ENCODE measurements at regions not wholly inside any gene's neighbourhood (a gene's known extent, or its start where the extent isn't known, plus 50 kb on each side); places are given as distances from the start of the nearest gene placed in this dataset.

GRCh38 chr16:24668481-24669061 is 60.9 kb upstream of the TNRC6A start (continued):
- TF ChIP-seq ZFP36 (IDR thresholded peaks at IDR 0.05; ENCODE audit: borderline replicate concordance, partially characterized antibody) (no peak), CBX8 (IDR thresholded peaks at IDR 0.05) (no peak), KDM1A (IDR thresholded peaks at IDR 0.05; ENCODE audit: low read depth) (no peak)

- TF ChIP-seq MAX (IDR thresholded peaks at IDR 0.05) (0 out of 2 replicates have a peak, but pooled peaks have one; percentile 12), TFCP2L1 (CRISPR knock-in tag; IDR thresholded peaks at IDR 0.05) (0 out of 2 replicates have a peak, but pooled peaks have one; percentile 13), ZFP36 (IDR thresholded peaks at IDR 0.05; ENCODE audit: borderline replicate concordance, partially characterized antibody) (no peak)
- no peak for FAIRE-seq
- no peaks in the 10 kb centered on the region for H3K9me3 ChIP-seq
- peaks cover 35% of the 10 kb centered on the region for H3K4me1 ChIP-seq
- peak overlapping the region; percentile 41 for H3K4me2 ChIP-seq
- ChIA-PET CTCF (interaction anchor here (1.2 to 2.4 kb wide), 3 partner anchors 18 to 25 kb away, joined by 4 to 14 read pairs (median 5); no protein-coding TSS in a partner anchor), POLR2A (interaction anchor here (1.5 kb wide), 1 partner anchor 59 kb away, joined by 4 read pairs; no protein-coding TSS in a partner anchor)
- DNase-seq (ENCODE audit: low read depth in 1 of 2, low spot score in 1 of 2): peak; percentile 68 to 82
- H3K27ac ChIP-seq: peak overlapping the region; percentile 29 to 88
- 66% methylated on average over 22 of the region's 22 CpGs for WGBS (ENCODE audit: missing lambda C conversion rate)
- ATAC-seq: peak; percentile 76 to 81
- no peak overlapping the region for H3K4me3 ChIP-seq
Measured at GRCh38 chr16:24670623-24671454, 58.6 kb upstream of the TNRC6A start.

GRCh38 chr16:24671455-24671954 is 57.9 kb upstream of the TNRC6A start:
- ChIA-PET CTCF (no interaction called here), POLR2A (no interaction called here)
- H3K4me1 ChIP-seq: peaks cover 35% of the 10 kb centered on the region
- H3K4me3 ChIP-seq: no peak overlapping the region
- TF ChIP-seq KDM1A (IDR thresholded peaks at IDR 0.05; ENCODE audit: low read depth) (0 out of 2 replicates have a peak, but pooled peaks have one; percentile 40), EP300 (IDR thresholded peaks at IDR 0.05) (no peak)
- ATAC-seq (peak in 1 of 2 experiments; percentile 3; a peak in 1 of 6 replicates), DNase-seq (ENCODE audit: low read depth in 1 of 2, low spot score in 1 of 2) (no peak), FAIRE-seq (no peak)
- peak overlapping the region; percentile 29 to 88; a peak in 5 of 6 replicates for H3K27ac ChIP-seq
- H3K9me3 ChIP-seq: no peaks in the 10 kb centered on the region
- H3K4me2 ChIP-seq: 0 out of 3 replicates have a peak overlapping the region, but pooled peaks have one; percentile 11
- WGBS (ENCODE audit: missing lambda C conversion rate): 77% methylated on average over 10 of the region's 10 CpGs

- Histone ChIP-seq H3K4me3 (no peak overlapping the region), H3K4me1 (peaks cover 35% of the 10 kb centered on the region), H3K4me2 (no peak overlapping the region), H3K9me3 (no peaks in the 10 kb centered on the region), H3K27ac (peak overlapping the region in 1 of 2 experiments; percentile 88; a peak in 3 of 6 replicates)
- ChIA-PET POLR2A (no interaction called here), CTCF (interaction anchor here (1.0 to 1.2 kb wide), 4 partner anchors 12 to 128 kb away, joined by 3 to 4 read pairs (median 3); no protein-coding TSS in a partner anchor)
- WGBS (ENCODE audit: missing lambda C conversion rate): 89% methylated on average over 3 of the region's 3 CpGs
- FAIRE-seq: no peak
- TF ChIP-seq BCL3 (IDR thresholded peaks at IDR 0.05) (no peak), HDAC2 (IDR thresholded peaks at IDR 0.05) (no peak), ZSCAN20 (CRISPR knock-in tag; IDR thresholded peaks at IDR 0.05) (no peak), POLR2A (IDR thresholded peaks at IDR 0.05; ENCODE audit: low read length) (no peak), HEYL (CRISPR knock-in tag; IDR thresholded peaks at IDR 0.05) (no peak), FOXS1 (CRISPR knock-in tag; IDR thresholded peaks at IDR 0.05) (no peak), PBX3 (IDR thresholded peaks at IDR 0.05) (no peak), ZNF302 (CRISPR knock-in tag; IDR thresholded peaks at IDR 0.05) (no peak), USF2 (IDR thresholded peaks at IDR 0.05) (no peak), KDM5A (IDR thresholded peaks at IDR 0.05) (no peak), CEBPB (IDR thresholded peaks at IDR 0.05) (no peak), FOSB (CRISPR knock-in tag; IDR thresholded peaks at IDR 0.05) (no peak), RNF2 (IDR thresholded peaks at IDR 0.05; ENCODE audit: borderline replicate concordance, low read depth) (no peak), KDM1A (IDR thresholded peaks at IDR 0.05; ENCODE audit: low read depth) (no peak), REST (IDR thresholded peaks at IDR 0.05) (no peak), MAX (IDR thresholded peaks at IDR 0.05) (no peak)
- no peak for DNase-seq (ENCODE audit: low read depth in 1 of 2, low spot score in 1 of 2)
- no peak for ATAC-seq
Measured at GRCh38 chr16:24673155-24673554, 56.3 kb upstream of the TNRC6A start.
